OCI-LY7 (cell line): ENCODE measurements at regions not wholly inside any gene's neighbourhood (a gene's known extent, or its start where the extent isn't known, plus 50 kb on each side); places are given as distances from the start of the nearest gene placed in this dataset.

ENCODE experiments used
- BruUV-seq: library from RNA; stranded (reverse); fragments of 400-500 nt; replicated peaks from 2 replicates; lab custom pipeline; 2021; lab: Mats Ljungman, UMichigan
- CTCF ChIA-PET: fragments of 300-600 bp; sonication (Branson Sonifier 250); formaldehyde crosslinking; loops from one replicate; lab custom pipeline; 2022; ENCODE audit warnings: antibody characterized with exemption; ENCODE audit not compliant: unreplicated experiment; lab: Charles Lee
- POLR2A ChIA-PET: fragments of 300-600 bp; sonication (Branson Sonifier 250); formaldehyde crosslinking; loops from one replicate; lab custom pipeline; 2022; ENCODE audit warnings: antibody characterized with exemption; lab: Charles Lee
- DNase-seq: peaks from one replicate; pipeline ENCODE4 v3.0.0-alpha.2; 2015; ENCODE audit warnings: low spot score
- H2AFZ ChIP-seq: fragments of 200-600 bp; sonication (generic), shearing (Covaris generic); 2 replicates; pipeline ENCODE4 v1.6.1; 2014; ENCODE audit warnings: mild to moderate bottlenecking, antibody characterized with exemption, low read length, moderate library complexity
- H3K27ac ChIP-seq: fragments of 200-600 bp; sonication (generic); 2 replicates; pipeline ENCODE4 v1.5.1; 2014; ENCODE audit warnings: mixed run types, low read depth, mild to moderate bottlenecking, moderate library complexity, low read length, inconsistent platforms; ENCODE audit not compliant: poor library complexity, severe bottlenecking
- H3K36me3 ChIP-seq: fragments of 200-600 bp; sonication (generic); 2 replicates; pipeline ENCODE4 v1.6.1; 2014; ENCODE audit warnings: mild to moderate bottlenecking, antibody characterized with exemption, low read length, moderate library complexity, mixed read lengths; ENCODE audit not compliant: insufficient read depth
- H3K4me1 ChIP-seq: fragments of 200-600 bp; sonication (generic); 2 replicates; pipeline ENCODE4 v1.5.1; 2014; ENCODE audit warnings: mild to moderate bottlenecking, low read length; ENCODE audit not compliant: insufficient read depth, poor library complexity, severe bottlenecking
- H3K4me2 ChIP-seq: fragments of 200-600 bp; sonication (generic); 2 replicates; pipeline ENCODE4 v1.6.1; 2014; ENCODE audit warnings: mild to moderate bottlenecking, low read length
- H3K4me3 ChIP-seq: fragments of 200-600 bp; sonication (generic); 2 replicates; pipeline ENCODE4 v1.5.1; 2014; ENCODE audit warnings: mild to moderate bottlenecking, low read depth, low read length; ENCODE audit not compliant: poor library complexity, severe bottlenecking
- H3K79me2 ChIP-seq: fragments of 200-600 bp; sonication (generic); 2 replicates; pipeline ENCODE4 v1.6.1; 2016; ENCODE audit warnings: low read depth, mild to moderate bottlenecking, low read length, moderate library complexity, mixed read lengths; ENCODE audit not compliant: insufficient read depth
- H3K9me2 ChIP-seq: fragments of 200-600 bp; sonication (generic); 2 replicates; pipeline ENCODE4 v1.6.1; 2016; ENCODE audit warnings: mild to moderate bottlenecking, low read length, mixed read lengths; ENCODE audit not compliant: insufficient read depth
- H3K9me3 ChIP-seq: fragments of 200-600 bp; sonication (generic); 2 replicates; pipeline ENCODE4 v1.6.1; 2014; ENCODE audit warnings: mild to moderate bottlenecking, mixed run types, low read length, mixed read lengths
- H4K20me1 ChIP-seq: fragments of 200-600 bp; sonication (generic); 2 replicates; pipeline ENCODE4 v1.6.1; 2014; ENCODE audit warnings: mild to moderate bottlenecking, antibody characterized with exemption, low read length, moderate library complexity, mixed read lengths; ENCODE audit not compliant: insufficient read depth
- CTCF ChIP-seq: fragments of 200-600 bp; sonication (generic); conservative IDR thresholded peaks from 2 replicates; pipeline ENCODE4 v1.5.1; 2014; ENCODE audit warnings: mild to moderate bottlenecking, antibody characterized with exemption, low read length, moderate library complexity, mixed read lengths
- EZH2phosphoT487 ChIP-seq: fragments of 200-600 bp; sonication (generic); IDR thresholded peaks from 2 replicates; pipeline ENCODE4 v1.6.1; 2018; ENCODE audit warnings: low read depth, borderline replicate concordance, mild to moderate bottlenecking, mixed run types, antibody characterized with exemption, low read length, moderate library complexity, mixed read lengths
- intact Hi-C: fragments of 100-400 bp; cut with micrococcal nuclease; formaldehyde crosslinking; loops from one replicate; pipeline ENCODE4 v1.10.0; 2022; ENCODE audit not compliant: unreplicated experiment

GRCh38 chr11:28697920-28698827 is 590.0 kb downstream of the METTL15 start:
- H3K4me1 ChIP-seq: no peaks in the 10 kb centered on the region
- CTCF ChIA-PET: no interaction called here
- H2AFZ ChIP-seq: no peak overlapping the region
- no peaks in the 10 kb centered on the region for H3K79me2 ChIP-seq
- no peaks in the 10 kb centered on the region for H3K36me3 ChIP-seq
- H3K4me3 ChIP-seq: no peak overlapping the region
- no peak overlapping the region for H3K27ac ChIP-seq
- intact Hi-C loops: loop anchor here (2.0 kb wide), 1 partner anchor 1003 kb away; no protein-coding TSS in a partner anchor
- BruUV-seq: no TSS peak
- no peaks in the 10 kb centered on the region for H4K20me1 ChIP-seq
- POLR2A ChIA-PET: no interaction called here
- DNase-seq: peak; percentile 43
- no peaks in the 10 kb centered on the region for H3K9me3 ChIP-seq
- TF ChIP-seq EZH2phosphoT487 (no peak), CTCF (peak; percentile 90)
- no peaks in the 10 kb centered on the region for H3K9me2 ChIP-seq
- H3K4me2 ChIP-seq: no peak overlapping the region

- no peaks in the 10 kb centered on the region for H3K9me2 ChIP-seq
- BruUV-seq: no TSS peak
- H3K27ac ChIP-seq: no peak overlapping the region
- no peaks in the 10 kb centered on the region for H3K4me1 ChIP-seq
- ChIA-PET CTCF (no interaction called here), POLR2A (interaction anchor here (0.6 to 1.0 kb wide), 3 partner anchors 8 to 113 kb away, joined by 3 read pairs; no protein-coding TSS in a partner anchor)
- H2AFZ ChIP-seq: no peak overlapping the region
- DNase-seq: no peak
- intact Hi-C loops: no loop called here
- H3K36me3 ChIP-seq: no peaks in the 10 kb centered on the region
- TF ChIP-seq CTCF: no peak
- no peak for TF ChIP-seq EZH2phosphoT487
- H3K4me3 ChIP-seq: no peak overlapping the region
- H4K20me1 ChIP-seq: no peaks in the 10 kb centered on the region
- no peak overlapping the region for H3K4me2 ChIP-seq
- H3K9me3 ChIP-seq: no peaks in the 10 kb centered on the region
- H3K79me2 ChIP-seq: no peaks in the 10 kb centered on the region
These were observed 588.4 kb downstream of the METTL15 start for GRCh38 chr11:28696591-28696990.

- Histone ChIP-seq H3K4me1 (no peaks in the 10 kb centered on the region), H3K4me2 (no peak overlapping the region), H2AFZ (no peak overlapping the region), H3K9me3 (no peaks in the 10 kb centered on the region), H3K79me2 (no peaks in the 10 kb centered on the region), H4K20me1 (no peaks in the 10 kb centered on the region), H3K9me2 (no peaks in the 10 kb centered on the region), H3K4me3 (no peak overlapping the region), H3K27ac (no peak overlapping the region), H3K36me3 (no peaks in the 10 kb centered on the region)
- TF ChIP-seq CTCF (no peak), EZH2phosphoT487 (no peak)
- ChIA-PET CTCF (no interaction called here), POLR2A (no interaction called here)
- no peak for DNase-seq
- BruUV-seq: no TSS peak
- intact Hi-C loops: no loop called here
These were observed 582.6 kb downstream of the METTL15 start for GRCh38 chr11:28690746-28691145.
